ENCODE measurements at regions not wholly inside any gene's neighbourhood (a gene's known extent, or its start where the extent isn't known, plus 50 kb on each side); places are given as distances from the start of the nearest gene placed in this dataset.

DNA sequence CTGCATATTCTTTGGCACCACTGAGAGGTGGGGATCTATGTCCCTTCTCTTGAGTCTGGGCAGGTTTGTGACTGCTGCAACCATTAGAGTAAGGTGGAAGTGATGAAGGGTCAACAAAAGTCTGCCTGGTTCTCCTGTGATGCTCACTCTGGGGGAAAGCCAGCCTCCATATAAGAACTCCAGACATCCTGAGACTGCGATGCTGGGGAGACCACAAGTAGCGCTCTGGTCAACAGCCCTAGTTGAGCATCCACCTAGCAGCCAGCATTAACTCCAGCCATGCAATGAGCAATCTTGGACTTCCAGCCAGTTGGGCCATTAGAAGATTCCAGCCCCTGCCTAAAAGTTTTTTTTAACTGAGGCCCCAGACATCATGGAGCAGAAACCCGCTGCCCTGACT is 62.8 kb downstream of the SCN11A start:
- no peak overlapping the region for H3K4me3 ChIP-seq (ENCODE audit: low read depth, low read length)
- no peak for DNase-seq (ENCODE audit: low read depth)
- no peak for TF ChIP-seq CTCF (conservative IDR thresholded peaks at IDR 0.05; ENCODE audit: low read depth, low read length)

GRCh38 chr3:38987456-38987855 is 64.3 kb downstream of the SCN11A start:
- TF ChIP-seq CTCF (conservative IDR thresholded peaks at IDR 0.05; ENCODE audit: low read depth, low read length) = no peak
- DNase-seq (ENCODE audit: low read depth) = no peak
- no peak overlapping the region for H3K4me3 ChIP-seq (ENCODE audit: low read depth, low read length)

DNA sequence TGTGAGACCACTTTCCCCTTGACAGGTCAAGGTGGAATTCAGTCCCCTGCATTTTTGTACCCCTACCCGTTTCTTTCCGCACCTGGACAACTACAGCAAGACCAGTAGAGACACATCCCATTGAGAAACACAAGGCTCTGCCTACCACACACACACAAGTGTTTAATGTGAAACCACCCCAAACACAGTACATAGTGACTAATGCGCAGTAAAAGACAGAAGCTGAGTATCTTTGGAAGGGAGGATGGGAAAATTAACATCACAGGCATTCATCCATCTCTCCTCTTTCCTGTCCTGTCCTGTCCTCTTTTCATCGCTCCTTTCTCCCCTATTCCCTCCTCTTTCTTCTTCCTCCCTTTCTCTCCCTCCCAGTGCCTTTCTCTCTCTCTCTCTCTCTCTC is 64.8 kb downstream of the SCN11A start:
- DNase-seq (ENCODE audit: low read depth) = no peak
- no peak for TF ChIP-seq CTCF (conservative IDR thresholded peaks at IDR 0.05; ENCODE audit: low read depth, low read length)
- H3K4me3 ChIP-seq (ENCODE audit: low read depth, low read length) = no peak overlapping the region

DNA sequence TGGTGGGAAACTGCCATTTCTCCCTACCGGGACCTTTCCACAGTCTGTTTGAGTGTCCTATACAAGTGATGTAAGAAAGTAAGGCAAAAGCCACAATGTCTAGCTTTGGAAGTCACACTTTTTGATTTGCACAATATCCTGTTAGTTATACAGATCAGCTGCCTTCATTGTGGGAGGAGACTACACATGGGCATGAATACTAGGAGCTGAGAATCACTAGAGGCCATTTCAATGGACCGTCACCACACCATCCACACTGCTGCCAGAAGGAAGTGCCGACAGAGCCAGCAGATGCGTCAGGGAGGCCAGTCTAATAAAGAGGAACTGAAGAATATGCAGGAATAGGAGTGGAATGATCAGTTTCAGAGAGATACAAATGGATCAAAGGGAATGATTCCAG is 65.8 kb downstream of the SCN11A start:
- DNase-seq (ENCODE audit: low read depth) = no peak
- TF ChIP-seq CTCF (conservative IDR thresholded peaks at IDR 0.05; ENCODE audit: low read depth, low read length) = no peak
- no peak overlapping the region for H3K4me3 ChIP-seq (ENCODE audit: low read depth, low read length)

DNA sequence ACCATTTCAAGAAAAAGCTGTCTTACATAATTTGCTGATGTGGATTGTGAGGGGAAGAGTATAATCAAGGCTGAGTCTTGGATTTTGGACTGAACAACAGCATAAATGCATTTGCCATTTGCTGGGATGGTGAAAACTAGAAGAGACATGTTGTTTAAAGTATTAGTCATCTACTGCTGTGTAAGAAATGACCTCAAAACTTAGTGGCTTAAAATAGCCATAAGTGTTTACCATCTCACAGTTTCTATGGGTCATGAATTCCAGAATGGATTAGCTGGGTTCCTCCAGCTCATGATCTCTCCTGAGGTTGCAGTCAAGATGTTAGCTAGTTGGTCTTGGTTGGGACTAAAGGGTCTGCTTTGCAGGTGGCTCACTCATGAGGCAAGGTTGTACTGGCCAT is 66.2 kb downstream of the SCN11A start:
- H3K4me3 ChIP-seq (ENCODE audit: low read depth, low read length) = no peak overlapping the region
- no peak for TF ChIP-seq CTCF (conservative IDR thresholded peaks at IDR 0.05; ENCODE audit: low read depth, low read length)
- peak; percentile 60 for DNase-seq (ENCODE audit: low read depth)

DNA sequence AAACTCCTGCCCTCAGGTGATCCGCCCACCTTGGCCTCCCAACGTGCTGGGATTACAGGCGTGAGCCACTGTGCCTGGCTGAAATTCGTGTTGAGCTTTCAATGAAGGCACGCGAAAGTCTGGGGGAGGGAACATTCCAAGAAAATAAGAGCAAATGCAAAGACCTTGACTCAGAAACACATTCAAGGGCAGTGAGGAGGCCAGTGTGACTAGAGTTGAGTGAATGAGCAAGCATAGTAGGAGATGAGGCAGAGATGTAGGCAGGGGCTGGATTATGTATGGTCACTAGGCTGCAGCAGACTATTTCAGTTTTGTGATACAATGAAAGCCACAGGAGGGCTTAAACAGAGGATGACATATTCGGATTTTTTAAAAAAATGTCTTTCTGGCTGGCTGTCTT is 67.0 kb downstream of the SCN11A start:
- TF ChIP-seq CTCF (conservative IDR thresholded peaks at IDR 0.05; ENCODE audit: low read depth, low read length) = no peak
- H3K4me3 ChIP-seq (ENCODE audit: low read depth, low read length) = no peak overlapping the region
- no peak for DNase-seq (ENCODE audit: low read depth)

DNA sequence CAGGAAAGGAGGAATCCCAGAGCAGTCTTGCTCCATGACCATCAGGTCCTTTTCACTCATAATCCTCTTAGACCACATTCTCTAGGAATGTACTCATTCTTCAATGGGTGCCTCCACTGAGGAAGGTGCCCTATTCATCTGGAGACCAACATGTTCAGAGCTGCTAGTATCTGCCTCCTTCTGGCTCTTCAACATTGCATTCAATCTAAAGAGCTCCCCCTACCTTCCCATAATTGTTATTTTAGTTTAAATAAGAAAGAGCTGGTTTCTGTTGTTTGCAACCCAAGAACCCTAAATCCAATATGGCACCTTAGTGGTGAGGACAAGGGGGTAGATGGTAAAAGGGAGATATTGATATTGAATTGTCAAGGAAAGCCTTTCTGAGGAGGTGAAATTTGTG is 67.6 kb downstream of the SCN11A start:
- no peak overlapping the region for H3K4me3 ChIP-seq (ENCODE audit: low read depth, low read length)
- no peak for DNase-seq (ENCODE audit: low read depth)
- TF ChIP-seq CTCF (conservative IDR thresholded peaks at IDR 0.05; ENCODE audit: low read depth, low read length) = no peak
